Fibroblast of pulmonary artery (primary cell): ENCODE measurements at regions not wholly inside any gene's neighbourhood (a gene's known extent, or its start where the extent isn't known, plus 50 kb on each side); places are given as distances from the start of the nearest gene placed in this dataset.

Experiments
- DNase-seq: peaks from one replicate; pipeline ENCODE4 v3.0.0-alpha.2; 2010; ENCODE audit warnings: low read depth
- H3K4me3 ChIP-seq: replicated peaks from 2 replicates; pipeline ENCODE4 v1.5.1; 2011; ENCODE audit warnings: low read depth, mild to moderate bottlenecking, control low read depth, low read length, moderate library complexity
- TF ChIP-seq, protein P1 (sequence below): IDR thresholded peaks from 2 replicates; pipeline ENCODE4 v1.5.1; 2011; ENCODE audit warnings: mild to moderate bottlenecking, control low read depth, low read length, inconsistent platforms; ENCODE audit errors: missing control alignments

DNA sequence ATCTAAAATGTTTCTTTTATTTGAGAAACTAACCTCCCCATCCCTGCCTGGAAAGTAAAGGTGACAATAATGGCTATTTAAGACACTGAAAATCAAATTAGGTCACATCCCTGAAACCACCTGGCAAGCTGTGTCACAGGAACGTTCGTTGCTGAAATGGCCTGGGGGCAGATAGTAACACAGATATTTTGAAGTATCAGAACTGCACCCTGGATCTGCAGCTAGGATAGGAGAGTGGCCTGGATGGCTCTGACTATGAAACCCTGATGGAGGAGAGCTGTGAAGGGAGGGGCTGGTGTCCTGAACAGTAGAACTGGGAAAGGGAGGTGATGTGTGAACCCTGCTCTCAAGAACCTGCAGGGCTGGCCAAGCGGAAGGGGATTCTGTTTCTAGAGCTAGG lies 648.3 kb upstream of the CFAP20DC start:
- DNase-seq = no peak
- TF ChIP-seq, protein P1, sequence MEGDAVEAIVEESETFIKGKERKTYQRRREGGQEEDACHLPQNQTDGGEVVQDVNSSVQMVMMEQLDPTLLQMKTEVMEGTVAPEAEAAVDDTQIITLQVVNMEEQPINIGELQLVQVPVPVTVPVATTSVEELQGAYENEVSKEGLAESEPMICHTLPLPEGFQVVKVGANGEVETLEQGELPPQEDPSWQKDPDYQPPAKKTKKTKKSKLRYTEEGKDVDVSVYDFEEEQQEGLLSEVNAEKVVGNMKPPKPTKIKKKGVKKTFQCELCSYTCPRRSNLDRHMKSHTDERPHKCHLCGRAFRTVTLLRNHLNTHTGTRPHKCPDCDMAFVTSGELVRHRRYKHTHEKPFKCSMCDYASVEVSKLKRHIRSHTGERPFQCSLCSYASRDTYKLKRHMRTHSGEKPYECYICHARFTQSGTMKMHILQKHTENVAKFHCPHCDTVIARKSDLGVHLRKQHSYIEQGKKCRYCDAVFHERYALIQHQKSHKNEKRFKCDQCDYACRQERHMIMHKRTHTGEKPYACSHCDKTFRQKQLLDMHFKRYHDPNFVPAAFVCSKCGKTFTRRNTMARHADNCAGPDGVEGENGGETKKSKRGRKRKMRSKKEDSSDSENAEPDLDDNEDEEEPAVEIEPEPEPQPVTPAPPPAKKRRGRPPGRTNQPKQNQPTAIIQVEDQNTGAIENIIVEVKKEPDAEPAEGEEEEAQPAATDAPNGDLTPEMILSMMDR = no peak
- no peak overlapping the region for H3K4me3 ChIP-seq

DNA sequence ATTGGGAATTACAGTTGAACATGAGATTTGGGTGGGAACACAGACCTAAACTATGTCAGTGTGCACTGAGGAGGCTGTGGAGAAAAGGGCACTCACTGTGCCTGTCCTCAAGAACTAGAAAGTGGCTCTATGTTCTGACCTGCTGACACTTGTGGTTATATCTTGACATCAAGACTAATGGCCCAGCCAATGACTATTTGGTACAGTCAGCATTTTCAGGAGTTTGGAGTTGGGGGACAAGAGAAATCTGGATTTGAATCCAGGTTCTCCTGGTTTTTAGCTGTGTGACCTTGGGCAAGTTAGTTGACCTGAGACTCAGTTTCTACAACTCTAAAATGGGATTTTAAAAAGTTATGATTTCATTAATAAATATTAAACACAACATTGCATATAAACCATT lies 647.0 kb upstream of the CFAP20DC start:
- TF ChIP-seq, protein P1 = no peak
- DNase-seq = no peak
- no peak overlapping the region for H3K4me3 ChIP-seq

DNA sequence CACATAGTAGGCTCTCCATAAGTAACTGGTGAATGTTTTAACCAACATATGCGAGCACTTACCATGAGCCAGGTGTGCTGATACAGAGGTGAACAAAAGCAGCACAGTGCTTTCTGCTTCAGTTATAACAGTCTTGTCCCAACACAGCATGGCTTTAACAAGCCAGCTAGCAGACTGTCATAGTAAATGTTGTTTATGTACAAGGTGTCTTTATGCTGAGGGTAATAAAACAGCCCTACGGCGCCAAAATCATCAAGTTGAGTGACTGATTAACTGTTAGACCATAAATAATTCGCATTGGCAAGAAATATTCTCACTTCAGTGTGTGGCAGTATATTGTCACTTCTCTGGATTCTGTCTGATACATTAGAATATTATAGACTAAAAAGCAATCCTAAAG lies 646.0 kb upstream of the CFAP20DC start:
- no peak for DNase-seq
- no peak overlapping the region for H3K4me3 ChIP-seq
- TF ChIP-seq, protein P1 = no peak

DNA sequence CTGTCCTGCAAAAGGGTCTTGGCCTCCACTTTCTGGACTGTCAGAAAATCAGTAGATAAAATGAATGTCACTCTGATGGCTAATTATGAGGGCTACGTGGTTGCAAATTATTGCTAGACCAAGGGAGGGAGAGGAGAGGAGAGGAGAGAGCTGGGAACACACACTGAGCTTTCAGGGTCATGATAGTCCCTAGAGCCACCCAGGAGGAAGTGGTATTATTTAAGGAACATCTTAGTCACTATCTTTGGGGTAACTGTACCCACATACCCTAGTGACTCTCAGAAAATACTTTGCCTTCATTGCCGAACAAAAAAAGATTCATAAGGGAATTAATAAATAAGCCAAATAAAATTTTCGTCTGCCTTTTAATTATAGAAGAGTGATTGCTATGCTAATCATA lies 642.3 kb upstream of the CFAP20DC start:
- TF ChIP-seq, protein P1 = no peak
- H3K4me3 ChIP-seq = no peak overlapping the region
- DNase-seq = no peak

DNA sequence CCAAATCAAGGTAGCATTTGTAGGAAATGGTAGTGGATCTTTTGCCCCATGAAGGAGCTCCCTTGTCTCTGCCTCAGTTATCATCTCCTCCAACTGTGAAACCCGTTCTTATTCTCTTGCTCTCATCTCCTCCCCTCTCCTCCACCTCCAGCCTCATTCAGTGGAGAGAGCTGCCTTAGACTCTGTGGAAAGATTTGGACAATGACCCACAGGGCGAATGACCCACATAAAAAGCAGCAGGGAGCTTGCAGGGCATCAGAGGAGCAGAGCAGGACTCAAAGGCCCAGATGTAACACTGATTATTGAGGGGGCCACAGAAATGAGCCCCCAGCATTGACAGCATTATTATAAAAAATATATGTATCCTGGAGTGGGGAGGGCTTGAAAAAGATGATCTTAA lies 641.1 kb upstream of the CFAP20DC start:
- DNase-seq = no peak
- H3K4me3 ChIP-seq = no peak overlapping the region

DNA sequence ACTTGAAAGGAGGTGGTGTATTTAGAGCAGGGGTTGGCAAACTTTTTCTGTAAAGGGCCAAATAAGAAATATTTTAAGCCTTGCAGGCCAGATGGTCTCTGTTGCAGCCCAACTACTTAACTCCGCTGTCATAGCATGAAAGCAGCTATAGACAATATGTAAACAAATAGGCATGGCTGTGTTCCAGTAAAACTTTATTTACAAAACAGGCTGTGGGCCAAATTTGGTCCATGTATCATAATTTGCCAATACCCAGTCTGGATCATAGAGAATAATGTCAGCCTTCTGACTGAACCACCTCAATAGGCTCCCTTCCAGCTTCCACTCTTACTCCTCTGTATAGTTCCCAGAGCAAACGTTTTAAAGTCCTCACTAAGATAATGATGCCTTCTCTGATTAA lies 638.8 kb upstream of the CFAP20DC start:
- H3K4me3 ChIP-seq = no peak overlapping the region
- TF ChIP-seq, protein P1 = no peak
- no peak for DNase-seq

More for the DNA sequence above, 641.1 kb upstream of the CFAP20DC start:
- TF ChIP-seq, protein P1 = no peak

DNA sequence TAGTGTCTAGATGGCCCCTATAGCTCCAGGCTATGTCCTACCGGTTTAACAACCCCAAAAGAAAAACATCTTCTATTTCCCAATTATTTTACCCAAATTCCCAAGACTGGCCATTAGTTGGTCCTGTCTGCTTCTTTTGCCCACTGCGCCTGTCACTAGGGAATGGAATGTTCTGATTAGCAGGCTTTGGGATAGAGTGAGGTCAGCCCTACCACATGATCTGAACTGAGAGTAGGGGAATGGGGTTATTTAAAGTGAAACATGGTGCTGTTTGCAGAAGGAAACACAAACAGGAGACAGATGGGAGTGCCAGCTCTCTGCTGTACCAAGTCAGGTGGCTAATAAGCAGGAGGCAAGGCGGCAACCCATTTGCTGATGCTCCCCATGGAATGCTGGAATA lies 635.6 kb upstream of the CFAP20DC start:
- DNase-seq = no peak
- TF ChIP-seq, protein P1 = no peak
- no peak overlapping the region for H3K4me3 ChIP-seq
